Vagina (tissue), 2 donors: ENCODE measurements at regions not wholly inside any gene's neighbourhood (a gene's known extent, or its start where the extent isn't known, plus 50 kb on each side); places are given as distances from the start of the nearest gene placed in this dataset.

Source experiments
- POLR2A ChIP-seq, 2 donors: fragments of 450-650 bp; IDR thresholded peaks; one replicate each; pipeline ENCODE4 v1.6.1; 2017; ENCODE audit warnings: antibody characterized with exemption in 2 of 2, mild to moderate bottlenecking in 2 of 2, moderate library complexity in 2 of 2
- POLR2AphosphoS5 ChIP-seq, 2 donors: sonication (generic); formaldehyde crosslinking; IDR thresholded peaks; one replicate each; pipeline ENCODE4 v1.9.0; 2017; ENCODE audit warnings: antibody characterized with exemption in 2 of 2, mild to moderate bottlenecking in 2 of 2, low read depth in 1 of 2; ENCODE audit not compliant: insufficient read depth in 1 of 2
- TF ChIP-seq, protein P1 (sequence below), 3 experiments: fragments of 450-650 bp in 2 of 3; fragments of 200-600 bp in 1 of 3; sonication (generic) in 1 of 3; IDR thresholded peaks; one replicate each; pipeline ENCODE4 v1.5.1; 2017 to 2019; ENCODE audit warnings: antibody characterized with exemption in 3 of 3, mild to moderate bottlenecking in 2 of 3, moderate library complexity in 2 of 3

GRCh38 chr1:60949826-60950197 lies 132.5 kb upstream of the NFIA start:
- TF ChIP-seq, protein P1, sequence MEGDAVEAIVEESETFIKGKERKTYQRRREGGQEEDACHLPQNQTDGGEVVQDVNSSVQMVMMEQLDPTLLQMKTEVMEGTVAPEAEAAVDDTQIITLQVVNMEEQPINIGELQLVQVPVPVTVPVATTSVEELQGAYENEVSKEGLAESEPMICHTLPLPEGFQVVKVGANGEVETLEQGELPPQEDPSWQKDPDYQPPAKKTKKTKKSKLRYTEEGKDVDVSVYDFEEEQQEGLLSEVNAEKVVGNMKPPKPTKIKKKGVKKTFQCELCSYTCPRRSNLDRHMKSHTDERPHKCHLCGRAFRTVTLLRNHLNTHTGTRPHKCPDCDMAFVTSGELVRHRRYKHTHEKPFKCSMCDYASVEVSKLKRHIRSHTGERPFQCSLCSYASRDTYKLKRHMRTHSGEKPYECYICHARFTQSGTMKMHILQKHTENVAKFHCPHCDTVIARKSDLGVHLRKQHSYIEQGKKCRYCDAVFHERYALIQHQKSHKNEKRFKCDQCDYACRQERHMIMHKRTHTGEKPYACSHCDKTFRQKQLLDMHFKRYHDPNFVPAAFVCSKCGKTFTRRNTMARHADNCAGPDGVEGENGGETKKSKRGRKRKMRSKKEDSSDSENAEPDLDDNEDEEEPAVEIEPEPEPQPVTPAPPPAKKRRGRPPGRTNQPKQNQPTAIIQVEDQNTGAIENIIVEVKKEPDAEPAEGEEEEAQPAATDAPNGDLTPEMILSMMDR (IDR thresholded peaks at IDR 0.05): no peak
- TF ChIP-seq POLR2A (IDR thresholded peaks at IDR 0.05): no peak
- no peak for TF ChIP-seq POLR2AphosphoS5 (IDR thresholded peaks at IDR 0.05; ENCODE audit: insufficient read depth in 1 of 2, low read depth in 1 of 2)
